ENCODE measurements at regions not wholly inside any gene's neighbourhood (a gene's known extent, or its start where the extent isn't known, plus 50 kb on each side); places are given as distances from the start of the nearest gene placed in this dataset.
A peak's percentile ranks its signal among the peaks of the same experiment; 100 is the strongest.
"Not testable (repeated sequence)": the region's sequence is repeated elsewhere in the genome, so short reads cannot be mapped to it uniquely, and the experiment has no call there.

- in situ Hi-C loops (cut with HindIII; ENCODE audit: low sequenced_read_pairs), result no loop called here
- no peak for DNase-seq (ENCODE audit: low spot score)
Measured at GRCh38 chr11:42951266-42951665, 360.5 kb upstream of the API5 start.

GRCh38 chr11:42957831-42958230 is 354.0 kb upstream of the API5 start:
- DNase-seq (ENCODE audit: low spot score), result no peak

DNA sequence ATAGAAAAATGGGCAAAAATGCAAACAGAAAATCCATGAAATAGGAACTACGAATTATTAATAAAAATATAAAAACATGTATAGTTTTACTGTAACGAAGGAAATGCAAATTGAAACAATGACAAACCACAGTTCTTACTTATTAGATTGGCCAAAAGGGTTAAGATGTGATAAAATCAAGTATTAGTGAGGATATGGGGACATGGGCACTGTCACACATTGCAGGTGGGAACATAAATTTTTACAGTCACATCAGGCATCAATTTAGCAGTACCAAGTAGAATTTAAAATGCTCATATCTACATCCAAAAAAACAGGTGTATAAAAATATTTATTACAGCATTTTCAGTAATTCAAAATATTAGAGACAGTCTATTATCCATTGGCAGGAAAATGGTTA is 353.2 kb upstream of the API5 start:
- in situ Hi-C loops (cut with HindIII; ENCODE audit: low sequenced_read_pairs), result no loop called here
- DNase-seq (ENCODE audit: low spot score), result no peak

More at GRCh38 chr11:42957831-42958230, 354.0 kb upstream of the API5 start:
- in situ Hi-C loops (cut with HindIII; ENCODE audit: low sequenced_read_pairs), result no loop called here

- DNase-seq (ENCODE audit: low spot score), result no peak
Measured at GRCh38 chr11:42960521-42961088, 351.2 kb upstream of the API5 start.

DNA sequence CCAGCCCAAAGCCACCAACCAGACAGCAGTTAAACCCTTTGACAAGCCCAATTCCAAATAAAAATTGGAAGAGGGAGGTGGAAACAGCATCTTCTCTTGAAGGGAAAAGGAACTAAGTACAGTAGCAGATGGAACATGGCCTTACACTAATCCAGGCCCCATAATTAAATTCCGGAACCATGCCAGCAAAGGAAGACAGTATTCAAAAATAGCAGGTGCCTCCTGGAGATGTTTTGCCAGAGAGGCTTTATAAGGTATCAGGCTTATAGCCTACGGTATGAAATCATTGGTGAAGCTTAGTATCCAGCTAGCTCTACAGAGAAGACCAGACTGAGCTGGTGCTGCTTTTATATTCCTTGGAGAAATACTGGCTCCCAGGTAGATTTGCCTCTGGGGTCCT is 344.1 kb upstream of the API5 start:
- DNase-seq (ENCODE audit: low spot score), result peak; percentile 61
- in situ Hi-C loops (cut with HindIII; ENCODE audit: low sequenced_read_pairs), result no loop called here

More at GRCh38 chr11:42960521-42961088, 351.2 kb upstream of the API5 start:
- in situ Hi-C loops (cut with HindIII; ENCODE audit: low sequenced_read_pairs), result no loop called here

DNA sequence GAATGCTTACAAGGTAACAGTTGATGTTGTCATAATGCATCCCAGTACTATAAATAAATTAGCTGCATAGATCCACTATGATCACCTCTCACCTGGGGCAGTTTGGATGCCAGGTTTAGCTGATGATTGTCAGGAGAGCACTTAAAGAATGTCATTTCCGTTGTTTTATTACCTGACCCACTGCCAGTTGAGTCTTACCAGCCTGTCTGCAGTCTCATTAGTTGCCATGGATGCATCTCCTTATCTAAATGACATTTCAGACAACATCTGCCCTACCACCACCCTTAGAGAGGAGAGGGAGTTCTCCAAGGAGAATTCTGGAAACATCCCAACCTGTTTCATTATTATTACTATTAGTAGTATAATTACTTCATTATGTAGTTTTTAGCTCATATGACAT is 339.1 kb upstream of the API5 start:
- DNase-seq (ENCODE audit: low spot score), result no peak
- in situ Hi-C loops (cut with HindIII; ENCODE audit: low sequenced_read_pairs), result no loop called here

DNA sequence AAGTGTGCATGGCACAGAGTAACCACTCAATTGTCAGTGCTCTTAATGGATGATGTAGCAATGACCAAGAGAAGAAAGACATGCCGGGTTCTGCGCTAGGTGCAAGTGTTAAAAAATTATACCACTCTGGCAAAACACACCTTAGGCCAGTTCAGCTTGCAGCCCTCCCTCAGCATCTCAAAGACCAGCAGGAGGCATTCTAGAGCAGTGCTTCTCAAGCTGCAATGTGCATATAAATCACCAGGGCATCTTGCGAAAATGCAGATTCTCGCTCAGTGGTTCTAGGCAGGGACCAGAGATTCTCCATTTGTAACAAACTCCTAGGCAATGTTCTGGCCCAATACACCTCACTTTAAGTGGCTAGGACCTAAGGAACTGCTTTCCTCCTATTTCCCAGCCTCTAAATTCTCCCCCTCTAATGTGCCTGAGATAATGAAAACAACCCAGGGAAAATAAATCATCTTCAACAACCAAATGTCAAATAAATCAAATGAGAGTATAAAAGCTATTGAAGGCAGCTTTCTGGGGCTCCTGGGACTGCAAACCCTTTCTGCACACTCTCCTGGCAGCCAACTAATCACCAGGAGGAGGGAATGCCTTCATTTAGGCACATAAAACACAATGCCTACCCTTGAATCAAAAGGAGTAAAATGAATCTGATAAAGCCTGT is 337.2 kb upstream of the API5 start:
- no peak for DNase-seq (ENCODE audit: low spot score)
- in situ Hi-C loops (cut with HindIII; ENCODE audit: low sequenced_read_pairs), result no loop called here

DNA sequence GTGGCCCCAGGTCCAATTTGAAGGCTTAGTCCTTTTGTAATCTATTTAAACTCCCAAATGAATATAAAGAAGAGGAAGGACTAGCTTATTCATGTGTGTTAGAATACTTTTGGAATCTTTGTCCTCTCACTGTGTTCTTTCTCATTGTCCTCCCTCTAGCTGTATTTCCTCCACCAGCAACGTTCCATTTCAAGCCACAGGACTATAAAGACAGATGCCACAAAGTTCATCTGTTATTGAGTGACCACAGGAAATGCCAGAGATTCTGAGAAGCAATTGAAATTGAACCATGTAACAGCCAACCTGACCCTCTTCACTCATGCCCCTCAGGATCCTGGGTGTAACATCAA is 336.6 kb upstream of the API5 start:
- DNase-seq (ENCODE audit: low spot score), result no peak
- in situ Hi-C loops (cut with HindIII; ENCODE audit: low sequenced_read_pairs), result no loop called here

DNA sequence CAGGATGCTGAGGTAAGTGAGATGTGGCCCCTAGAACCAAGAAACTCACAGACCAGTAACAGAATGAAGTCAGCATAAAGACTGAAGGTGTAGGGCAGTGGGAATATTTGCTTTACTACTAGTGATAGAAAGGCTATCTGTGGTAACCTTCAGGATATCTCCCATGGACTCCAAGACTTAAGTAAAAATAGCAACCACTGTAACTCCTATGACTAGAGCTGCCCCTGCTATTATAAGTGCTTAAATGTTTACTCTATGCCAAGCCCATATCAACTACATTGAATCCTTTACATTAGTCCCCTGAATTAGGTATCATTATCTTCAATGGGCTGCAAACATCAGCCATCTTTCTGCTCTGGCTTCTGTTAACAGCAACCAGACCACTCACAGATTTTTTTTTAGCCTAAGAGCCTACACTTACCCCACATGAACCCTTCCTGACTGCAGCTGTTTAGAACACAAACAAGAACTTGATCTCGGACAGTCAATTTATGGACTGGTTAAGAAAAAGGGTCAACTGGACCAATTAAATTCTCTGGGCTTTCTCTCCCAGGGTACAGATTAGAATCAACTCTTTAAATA is 335.1 kb upstream of the API5 start:
- in situ Hi-C loops (cut with HindIII; ENCODE audit: low sequenced_read_pairs), result no loop called here

GRCh38 chr11:42992594-42992993 is 319.2 kb upstream of the API5 start:
- in situ Hi-C loops (cut with HindIII; ENCODE audit: low sequenced_read_pairs), result no loop called here
- DNase-seq (ENCODE audit: low spot score), result no peak

More for the DNA sequence above, 335.1 kb upstream of the API5 start:
- no peak for DNase-seq (ENCODE audit: low spot score)

GRCh38 chr11:42996421-42997307 is 315.1 kb upstream of the API5 start:
- no peak for DNase-seq (ENCODE audit: low spot score)
- in situ Hi-C loops (cut with HindIII; ENCODE audit: low sequenced_read_pairs), result no loop called here

DNA sequence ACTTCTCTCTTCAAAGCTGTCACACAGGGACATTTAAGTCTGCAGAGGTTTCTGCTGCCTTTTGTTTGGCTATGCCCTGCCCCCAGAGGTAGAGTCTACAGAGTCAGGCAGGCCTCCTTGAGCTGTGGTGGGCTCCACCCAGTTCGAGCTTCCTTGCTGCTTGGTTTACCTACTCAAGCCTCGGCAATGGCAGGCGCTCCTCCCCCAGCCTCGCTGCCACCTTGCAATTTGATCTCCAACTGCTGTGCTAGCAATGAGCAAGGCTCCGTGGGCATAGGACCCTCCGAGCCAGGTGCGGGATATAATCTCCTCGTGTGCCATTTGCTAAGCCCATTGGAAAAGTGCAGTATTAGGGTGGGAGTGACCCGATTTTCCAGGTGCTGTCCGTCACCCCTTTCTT is 306.9 kb upstream of the API5 start:
- DNase-seq (ENCODE audit: low spot score); in situ Hi-C loops (cut with HindIII; ENCODE audit: low sequenced_read_pairs): not testable (repeated sequence)

GRCh38 chr11:43010042-43010441 is 301.8 kb upstream of the API5 start:
- in situ Hi-C loops (cut with HindIII; ENCODE audit: low sequenced_read_pairs), result no loop called here
- no peak for DNase-seq (ENCODE audit: low spot score)

DNA sequence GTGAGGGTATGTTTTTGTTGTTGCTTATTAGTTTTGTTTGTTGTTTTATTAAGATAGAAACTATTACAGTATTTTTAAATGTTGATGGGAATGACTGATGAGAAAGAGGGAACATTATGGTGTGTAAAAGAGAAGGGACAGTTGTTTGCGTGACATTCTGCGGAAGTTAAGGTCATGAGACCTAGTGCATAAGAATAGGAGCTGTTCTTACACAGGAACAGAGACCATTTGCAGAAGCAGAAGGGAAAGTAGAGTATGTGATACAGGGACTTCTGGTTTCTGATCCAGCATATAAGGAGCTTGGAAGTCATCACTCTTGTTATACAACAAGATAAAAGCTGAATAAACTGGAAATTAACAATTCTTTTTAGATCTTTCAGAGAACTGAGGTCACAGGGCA is 299.2 kb upstream of the API5 start:
- DNase-seq (ENCODE audit: low spot score), result no peak
- in situ Hi-C loops (cut with HindIII; ENCODE audit: low sequenced_read_pairs), result no loop called here

DNA sequence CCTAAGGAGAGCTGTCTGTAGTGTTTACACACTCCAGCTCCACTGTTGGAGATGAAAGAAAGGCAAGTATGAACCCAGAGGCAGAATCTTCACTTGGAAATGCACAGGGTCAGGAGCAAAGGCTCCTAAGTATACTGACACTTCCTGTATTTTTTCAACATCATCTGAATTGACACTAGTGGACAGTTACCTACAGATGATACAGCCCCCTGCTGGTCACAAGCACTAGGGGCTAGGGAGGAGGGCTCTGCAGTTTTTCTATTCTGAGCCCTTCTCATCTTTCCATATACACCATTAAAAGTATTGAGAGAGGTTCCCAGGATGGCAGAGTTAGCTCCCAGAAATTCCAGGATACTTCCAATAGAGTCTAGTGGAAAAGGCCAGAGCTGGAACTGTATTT is 290.3 kb upstream of the API5 start:
- in situ Hi-C loops (cut with HindIII; ENCODE audit: low sequenced_read_pairs), result no loop called here
- no peak for DNase-seq (ENCODE audit: low spot score)

GRCh38 chr11:43034341-43034740 is 277.5 kb upstream of the API5 start:
- in situ Hi-C loops (cut with HindIII; ENCODE audit: low sequenced_read_pairs), result no loop called here
- DNase-seq (ENCODE audit: low spot score), result no peak

- DNase-seq (ENCODE audit: low spot score), result no peak
- in situ Hi-C loops (cut with HindIII; ENCODE audit: low sequenced_read_pairs), result no loop called here
Measured at GRCh38 chr11:43035086-43035485, 276.7 kb upstream of the API5 start.

DNA sequence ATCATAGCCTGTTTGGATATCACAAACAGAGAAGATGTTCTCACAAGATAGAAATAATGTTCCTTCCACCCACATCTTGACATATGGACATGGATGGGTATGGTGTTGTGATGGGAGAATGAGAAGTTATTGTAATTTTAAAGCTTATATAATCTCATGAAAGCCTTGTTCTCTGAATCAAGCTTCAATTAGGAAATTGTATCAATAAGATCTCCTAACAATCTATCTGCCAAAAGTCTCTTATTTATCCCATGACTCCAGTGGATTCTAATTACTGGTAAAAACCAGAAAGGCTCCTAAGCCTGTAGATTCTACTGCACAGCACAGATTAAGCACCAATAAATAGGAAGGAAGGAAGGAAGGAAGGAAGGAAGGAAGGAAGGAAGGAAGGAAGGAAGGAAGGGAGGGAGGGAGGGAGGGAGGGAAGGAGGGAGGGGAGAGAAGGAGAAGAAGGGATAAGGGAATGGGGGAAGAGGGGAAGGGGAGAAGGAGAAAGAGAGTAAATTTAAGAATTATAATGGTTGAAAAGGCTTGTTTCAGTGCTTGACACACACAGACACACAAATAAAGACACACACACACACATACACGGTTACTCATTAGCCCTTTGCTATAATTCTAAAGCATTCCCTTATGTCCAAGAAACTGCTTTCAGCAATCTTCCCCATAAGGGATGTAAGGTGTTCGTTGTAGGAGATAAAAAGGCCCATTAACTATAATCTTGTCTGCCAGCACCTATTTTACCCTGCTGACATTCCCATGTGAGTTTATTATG is 258.0 kb upstream of the API5 start:
- in situ Hi-C loops (cut with HindIII; ENCODE audit: low sequenced_read_pairs), result no loop called here
- no peak for DNase-seq (ENCODE audit: low spot score)

- in situ Hi-C loops (cut with HindIII; ENCODE audit: low sequenced_read_pairs), result no loop called here
Measured at GRCh38 chr11:43067681-43068080, 244.1 kb upstream of the API5 start.

More at GRCh38 chr11:43067681-43068080, 244.1 kb upstream of the API5 start:
- DNase-seq (ENCODE audit: low spot score), result no peak
